Gastroesophageal sphincter (tissue), 4 donors: ENCODE measurements at regions not wholly inside any gene's neighbourhood (a gene's known extent, or its start where the extent isn't known, plus 50 kb on each side); places are given as distances from the start of the nearest gene placed in this dataset.

Experiments
- ATAC-seq: fragments of 150-250 bp; one replicate; pipeline ENCODE4 v1.9.1; 2016; ENCODE audit warnings: mild to moderate bottlenecking, moderate library complexity
- H3K27ac ChIP-seq, 4 donors: fragments of 200-600 bp; sonication (generic) in 3 of 4; 1 replicate in 3 of 4; 2 replicates in 1 of 4; pipeline ENCODE4 v1.5.1; 2016 to 2019
- H3K27me3 ChIP-seq: fragments of 200-600 bp; sonication (generic); one replicate; pipeline ENCODE4 v1.5.1; 2019
- H3K36me3 ChIP-seq, 2 donors: fragments of 200-600 bp; sonication (generic); one replicate each; pipeline ENCODE4 v1.5.1; 2019; ENCODE audit warnings: control low read depth in 1 of 2
- H3K4me1 ChIP-seq, 3 donors: fragments of 200-600 bp; sonication (generic); 1 replicate in 2 of 3; 2 replicates in 1 of 3; pipeline ENCODE4 v1.5.1; 2016 to 2019; ENCODE audit warnings: control low read depth in 2 of 3
- H3K4me3 ChIP-seq, 2 donors: fragments of 200-600 bp; sonication (generic); one replicate each; pipeline ENCODE4 v1.5.1; 2019; ENCODE audit warnings: mild to moderate bottlenecking in 1 of 2, moderate library complexity in 1 of 2
- H3K9me3 ChIP-seq, 3 donors: fragments of 200-600 bp; sonication (generic); one replicate each; pipeline ENCODE4 v1.5.1; 2017 to 2019; ENCODE audit warnings: control low read depth in 2 of 3
- CTCF ChIP-seq, 4 experiments: fragments of 200-600 bp in 2 of 4; fragments of 450-650 bp in 2 of 4; sonication (generic) in 1 of 4; IDR thresholded peaks; one replicate each; pipeline ENCODE4 v1.5.1; 2017 to 2019; ENCODE audit warnings: antibody characterized with exemption in 4 of 4, mild to moderate bottlenecking in 2 of 4, moderate library complexity in 2 of 4
- EP300 ChIP-seq: sonication (generic); formaldehyde crosslinking; IDR thresholded peaks from one replicate; pipeline ENCODE4 v1.6.1; 2017; ENCODE audit warnings: antibody characterized with exemption, mild to moderate bottlenecking
- POLR2A ChIP-seq, 2 donors: fragments of 450-650 bp; IDR thresholded peaks; one replicate each; pipeline ENCODE4 v1.6.1; 2017; ENCODE audit warnings: antibody characterized with exemption in 2 of 2, mild to moderate bottlenecking in 2 of 2, moderate library complexity in 1 of 2
- POLR2AphosphoS5 ChIP-seq: sonication (generic); formaldehyde crosslinking; IDR thresholded peaks from one replicate; pipeline ENCODE4 v1.6.1; 2017; ENCODE audit warnings: antibody characterized with exemption
- WGBS, 2 donors: methylation state at CpG; one replicate each; pipeline ENCODE4 v1.1.5; 2018; ENCODE audit warnings: low coverage in 1 of 2; 5-methylcytosine and 5-hydroxymethylcytosine counted together

GRCh38 chr15:93986400-93986984, 244.9 kb upstream of the MCTP2 start:
- Histone ChIP-seq H3K36me3 (no peaks in the 10 kb centered on the region), H3K9me3 (no peaks in the 10 kb centered on the region), H3K4me3 (no peak overlapping the region), H3K27me3 (no peaks in the 10 kb centered on the region), H3K27ac (peak overlapping the region in 1 of 4 donors; percentile 12), H3K4me1 (peaks cover 5 to 49% (median 27%) of the 10 kb centered on the region in 3 donors)
- 58 to 75% methylated on average over 3 of the region's 3 CpGs for WGBS, 2 donors
- ATAC-seq = no peak
- TF ChIP-seq POLR2AphosphoS5 (no peak), CTCF (IDR thresholded peaks at IDR 0.05) (no peak), EP300 (no peak)

- no peak for TF ChIP-seq EP300
- no peak for TF ChIP-seq POLR2A (IDR thresholded peaks at IDR 0.05)
- TF ChIP-seq CTCF (IDR thresholded peaks at IDR 0.05) = no peak
- no peak for TF ChIP-seq POLR2AphosphoS5
- peaks cover 5 to 53% (median 27%) of the 10 kb centered on the region in 3 donors for H3K4me1 ChIP-seq
- no peaks in the 10 kb centered on the region for H3K9me3 ChIP-seq
- peak overlapping the region in 1 of 4 donors; percentile 27 for H3K27ac ChIP-seq
- no peaks in the 10 kb centered on the region for H3K27me3 ChIP-seq
- no peak overlapping the region for H3K4me3 ChIP-seq
- no peaks in the 10 kb centered on the region for H3K36me3 ChIP-seq
- no peak for ATAC-seq
- WGBS, 2 donors = 81 to 83% methylated on average over 5 of the region's 5 CpGs
These were observed 245.4 kb upstream of the MCTP2 start for GRCh38 chr15:93985925-93986324.

GRCh38 chr15:93985176-93985575, 246.2 kb upstream of the MCTP2 start:
- whole genome bisulfite sequencing, 2 donors = 78 to 90% methylated on average over 3 to 5 of the region's 5 CpGs
- TF ChIP-seq EP300 = no peak
- no peak for TF ChIP-seq POLR2A (IDR thresholded peaks at IDR 0.05)
- TF ChIP-seq CTCF (IDR thresholded peaks at IDR 0.05) = no peak
- no peak for TF ChIP-seq POLR2AphosphoS5

GRCh38 chr15:93983526-93983925, 247.8 kb upstream of the MCTP2 start:
- no peak for ATAC-seq
- TF ChIP-seq EP300 (no peak), POLR2A (IDR thresholded peaks at IDR 0.05) (no peak), CTCF (IDR thresholded peaks at IDR 0.05) (no peak), POLR2AphosphoS5 (no peak)
- H3K27ac ChIP-seq = peak overlapping the region in 2 of 4 donors; percentile 71 to 73

More at GRCh38 chr15:93985176-93985575, 246.2 kb upstream of the MCTP2 start:
- Histone ChIP-seq H3K27ac (no peak overlapping the region), H3K27me3 (no peaks in the 10 kb centered on the region), H3K36me3 (no peaks in the 10 kb centered on the region), H3K4me3 (no peak overlapping the region), H3K9me3 (no peaks in the 10 kb centered on the region), H3K4me1 (peaks cover 5 to 58% (median 29%) of the 10 kb centered on the region in 3 donors)
- no peak for ATAC-seq

GRCh38 chr15:93982226-93982727, 249.1 kb upstream of the MCTP2 start:
- H3K27me3 ChIP-seq = no peaks in the 10 kb centered on the region
- H3K27ac ChIP-seq = peak overlapping the region; percentile 61 to 73 (median 69)
- peak; percentile 76 for ATAC-seq
- TF ChIP-seq CTCF (IDR thresholded peaks at IDR 0.05) = no peak
- peak; percentile 31 for TF ChIP-seq POLR2AphosphoS5
- peaks cover 0 to 53% (median 23%) of the 10 kb centered on the region in 3 donors for H3K4me1 ChIP-seq
- no peaks in the 10 kb centered on the region for H3K36me3 ChIP-seq
- H3K9me3 ChIP-seq = no peaks in the 10 kb centered on the region
- no peak overlapping the region for H3K4me3 ChIP-seq
- 54 to 57% methylated on average over 4 to 6 of the region's 6 CpGs for WGBS, 2 donors

More at GRCh38 chr15:93983526-93983925, 247.8 kb upstream of the MCTP2 start:
- Histone ChIP-seq H3K9me3 (no peaks in the 10 kb centered on the region), H3K27me3 (no peaks in the 10 kb centered on the region), H3K36me3 (no peaks in the 10 kb centered on the region), H3K4me3 (no peak overlapping the region), H3K4me1 (peaks cover 0 to 53% (median 23%) of the 10 kb centered on the region in 3 donors)
- WGBS, 2 donors = 13 to 38% methylated on average over 2 to 3 of the region's 3 CpGs
